Glutamatergic neuron (in vitro differentiated cells): ENCODE measurements at regions not wholly inside any gene's neighbourhood (a gene's known extent, or its start where the extent isn't known, plus 50 kb on each side); places are given as distances from the start of the nearest gene placed in this dataset.

Experiments used
- DNase-seq: peaks from one replicate; pipeline ENCODE4 v3.0.0; 2022
- H3K27ac Mint-ChIP-seq: one replicate; pipeline ENCODE4 v1.8.0; 2020; ENCODE audit warnings: mild to moderate bottlenecking, mixed read lengths, inconsistent platforms; ENCODE audit not compliant: unreplicated experiment
- H3K27me3 Mint-ChIP-seq: one replicate; pipeline ENCODE4 v1.8.0; 2020; ENCODE audit warnings: mild to moderate bottlenecking, moderate library complexity, mixed read lengths, inconsistent platforms; ENCODE audit not compliant: unreplicated experiment
- H3K36me3 Mint-ChIP-seq: one replicate; pipeline ENCODE4 v1.8.0; 2020; ENCODE audit warnings: mild to moderate bottlenecking, mixed read lengths, inconsistent platforms; ENCODE audit not compliant: unreplicated experiment
- H3K4me1 Mint-ChIP-seq: one replicate; pipeline ENCODE4 v1.8.0; 2020; ENCODE audit warnings: mild to moderate bottlenecking, low read depth, mixed read lengths, inconsistent platforms; ENCODE audit not compliant: unreplicated experiment
- H3K4me3 Mint-ChIP-seq: one replicate; pipeline ENCODE4 v1.8.0; 2020; ENCODE audit warnings: mild to moderate bottlenecking, mixed read lengths, inconsistent platforms; ENCODE audit not compliant: unreplicated experiment
- H3K9me3 Mint-ChIP-seq: one replicate; pipeline ENCODE4 v1.8.0; 2020; ENCODE audit warnings: mild to moderate bottlenecking, moderate library complexity, mixed read lengths, inconsistent platforms; ENCODE audit not compliant: unreplicated experiment
- TF ChIP-seq, protein P1 (sequence below): fragments of 200-600 bp; sonication (generic); IDR thresholded peaks from one replicate; pipeline ENCODE4 v1.5.0; 2021; ENCODE audit not compliant: partially characterized antibody, unreplicated experiment

DNA sequence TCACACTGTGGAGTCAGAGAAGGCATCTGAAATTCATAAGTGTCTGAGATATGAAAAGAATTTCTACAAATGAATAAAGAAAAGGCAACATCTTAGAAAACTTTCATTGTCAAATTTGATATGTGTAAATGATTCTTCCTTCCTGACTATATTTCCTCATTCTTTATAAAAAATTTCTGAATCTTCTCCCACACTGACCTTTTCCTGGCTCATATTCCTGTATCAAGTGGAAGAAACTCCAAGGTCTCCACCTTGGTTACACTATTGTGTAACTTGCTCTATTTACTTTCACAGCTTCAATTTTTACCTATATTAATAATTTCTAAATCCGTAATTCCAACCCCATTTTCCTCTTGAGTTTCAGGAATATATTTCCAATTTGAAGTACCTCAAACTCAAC lies 93.5 kb upstream of the FBXL7 start:
- H3K4me1 Mint-ChIP-seq, result no peaks in the 10 kb centered on the region
- no peak overlapping the region for H3K27ac Mint-ChIP-seq
- H3K9me3 Mint-ChIP-seq, result no peaks in the 10 kb centered on the region
- no peaks in the 10 kb centered on the region for H3K27me3 Mint-ChIP-seq
- H3K36me3 Mint-ChIP-seq, result peaks cover 4% of the 10 kb centered on the region
- TF ChIP-seq, protein P1, sequence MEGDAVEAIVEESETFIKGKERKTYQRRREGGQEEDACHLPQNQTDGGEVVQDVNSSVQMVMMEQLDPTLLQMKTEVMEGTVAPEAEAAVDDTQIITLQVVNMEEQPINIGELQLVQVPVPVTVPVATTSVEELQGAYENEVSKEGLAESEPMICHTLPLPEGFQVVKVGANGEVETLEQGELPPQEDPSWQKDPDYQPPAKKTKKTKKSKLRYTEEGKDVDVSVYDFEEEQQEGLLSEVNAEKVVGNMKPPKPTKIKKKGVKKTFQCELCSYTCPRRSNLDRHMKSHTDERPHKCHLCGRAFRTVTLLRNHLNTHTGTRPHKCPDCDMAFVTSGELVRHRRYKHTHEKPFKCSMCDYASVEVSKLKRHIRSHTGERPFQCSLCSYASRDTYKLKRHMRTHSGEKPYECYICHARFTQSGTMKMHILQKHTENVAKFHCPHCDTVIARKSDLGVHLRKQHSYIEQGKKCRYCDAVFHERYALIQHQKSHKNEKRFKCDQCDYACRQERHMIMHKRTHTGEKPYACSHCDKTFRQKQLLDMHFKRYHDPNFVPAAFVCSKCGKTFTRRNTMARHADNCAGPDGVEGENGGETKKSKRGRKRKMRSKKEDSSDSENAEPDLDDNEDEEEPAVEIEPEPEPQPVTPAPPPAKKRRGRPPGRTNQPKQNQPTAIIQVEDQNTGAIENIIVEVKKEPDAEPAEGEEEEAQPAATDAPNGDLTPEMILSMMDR, result no peak
- H3K4me3 Mint-ChIP-seq, result no peak overlapping the region
- DNase-seq, result no peak

DNA sequence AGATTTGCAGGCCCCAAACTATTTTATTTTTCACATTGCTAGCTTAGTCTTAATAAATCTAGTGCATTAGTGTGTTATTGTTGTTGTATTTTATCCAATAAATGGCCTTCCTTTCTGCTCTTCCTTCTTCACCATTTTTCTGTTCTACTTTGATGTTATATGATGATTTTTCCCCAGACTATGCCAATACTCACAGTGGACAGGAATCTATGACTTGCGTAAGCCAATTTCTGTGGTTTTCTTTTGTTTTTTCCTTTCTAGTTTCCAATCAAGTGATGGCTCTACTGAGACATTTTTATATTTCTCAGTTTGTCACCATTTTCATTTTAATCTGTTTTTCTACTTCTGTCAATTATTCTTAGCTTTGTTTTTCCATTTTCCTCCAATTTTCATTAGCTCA lies 106.8 kb upstream of the FBXL7 start:
- TF ChIP-seq, protein P1, result no peak
- H3K36me3 Mint-ChIP-seq, result no peaks in the 10 kb centered on the region
- no peak for DNase-seq
- H3K9me3 Mint-ChIP-seq, result peaks cover 5% of the 10 kb centered on the region
- no peak overlapping the region for H3K27ac Mint-ChIP-seq
- H3K27me3 Mint-ChIP-seq, result peaks cover 2% of the 10 kb centered on the region
- H3K4me1 Mint-ChIP-seq, result no peaks in the 10 kb centered on the region
- H3K4me3 Mint-ChIP-seq, result no peak overlapping the region

DNA sequence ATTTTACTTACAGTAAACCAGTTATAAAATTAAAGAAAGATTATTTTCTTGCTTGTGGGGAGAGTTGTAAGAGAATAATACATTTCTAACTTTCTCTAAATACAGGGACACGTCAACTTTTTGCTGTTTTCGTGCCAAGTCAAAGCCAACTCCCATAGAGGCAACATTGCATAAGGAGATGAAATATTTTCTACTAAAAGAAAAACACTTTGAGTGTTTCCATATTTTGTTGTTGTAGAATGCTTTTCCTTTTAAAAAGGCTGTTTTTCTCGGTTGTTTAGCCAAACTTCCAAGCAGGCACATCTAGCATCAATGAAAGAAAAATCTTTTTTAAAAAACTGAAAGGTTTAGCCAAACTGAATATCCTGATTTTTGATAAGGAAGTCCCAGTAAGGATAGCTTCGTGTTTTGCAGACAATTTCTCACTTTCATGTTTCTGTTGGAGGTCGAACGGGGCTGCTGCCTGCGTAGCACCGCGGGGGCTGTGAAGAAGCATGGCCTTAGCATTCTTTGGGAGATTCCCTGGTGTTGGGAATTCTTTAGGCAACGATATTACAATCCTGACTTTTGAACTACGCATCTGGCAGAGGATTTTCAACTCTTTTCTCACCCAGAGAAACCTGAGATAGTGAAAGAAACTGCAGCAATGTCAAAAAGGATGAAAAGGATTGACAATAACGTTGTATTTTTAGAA lies 108.1 kb upstream of the FBXL7 start:
- Mint-ChIP-seq H3K9me3 (peaks cover 3% of the 10 kb centered on the region), H3K27me3 (peaks cover 2% of the 10 kb centered on the region), H3K36me3 (no peaks in the 10 kb centered on the region), H3K4me3 (no peak overlapping the region), H3K27ac (no peak overlapping the region), H3K4me1 (no peaks in the 10 kb centered on the region)
- TF ChIP-seq, protein P1, result no peak
- DNase-seq, result no peak

DNA sequence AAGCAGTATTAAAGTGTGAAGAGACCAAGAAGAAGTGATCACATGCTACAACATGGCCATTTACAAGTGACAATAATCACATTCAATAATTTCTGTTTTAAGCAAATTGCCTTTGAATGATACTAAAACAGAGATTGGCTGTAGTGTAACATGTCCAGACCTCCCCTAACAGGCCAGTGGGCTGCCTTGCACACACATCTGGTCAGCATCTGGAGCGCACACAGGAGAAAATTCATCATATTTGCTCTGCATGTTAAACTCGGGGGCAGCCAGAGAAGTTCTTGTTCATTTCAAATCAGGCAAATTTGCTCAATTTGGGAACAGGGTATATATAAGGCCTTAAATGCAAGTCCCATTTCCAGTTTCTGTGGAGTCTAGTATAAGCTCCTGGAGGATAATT lies 111.1 kb upstream of the FBXL7 start:
- no peaks in the 10 kb centered on the region for H3K9me3 Mint-ChIP-seq
- TF ChIP-seq, protein P1, result no peak
- H3K36me3 Mint-ChIP-seq, result no peaks in the 10 kb centered on the region
- H3K4me1 Mint-ChIP-seq, result peaks cover 6% of the 10 kb centered on the region
- no peak overlapping the region for H3K4me3 Mint-ChIP-seq
- DNase-seq, result no peak
- H3K27me3 Mint-ChIP-seq, result peaks cover 2% of the 10 kb centered on the region
- H3K27ac Mint-ChIP-seq, result no peak overlapping the region

DNA sequence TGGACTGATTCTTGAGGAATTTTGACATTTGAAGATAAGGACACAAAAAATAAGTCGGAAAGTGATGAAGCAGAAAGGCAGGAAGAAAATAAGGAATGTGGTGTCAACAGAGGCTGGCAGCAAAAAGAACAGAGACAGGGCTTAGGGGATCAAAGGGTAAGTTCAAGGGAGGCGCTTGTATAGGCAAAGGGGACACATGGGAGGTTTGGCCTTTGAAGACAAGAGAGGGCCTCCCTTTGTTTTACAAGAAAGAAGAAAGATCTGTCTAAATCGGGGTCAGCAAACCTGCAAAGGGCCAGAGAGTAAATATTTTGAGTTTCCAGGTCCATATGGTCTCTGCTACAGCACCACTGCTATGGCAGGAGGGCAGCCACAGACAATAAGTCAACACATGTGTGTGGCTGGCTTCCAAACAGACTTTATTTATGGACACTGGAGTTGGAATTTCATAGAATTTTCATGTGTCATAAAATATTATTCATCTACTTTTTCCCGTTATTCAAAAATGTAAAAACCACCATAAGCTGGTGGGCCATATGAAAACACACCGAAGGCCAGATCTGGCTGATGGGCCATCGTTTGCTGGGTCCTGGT lies 112.0 kb upstream of the FBXL7 start:
- H3K4me3 Mint-ChIP-seq, result no peak overlapping the region
- TF ChIP-seq, protein P1, result no peak
- H3K9me3 Mint-ChIP-seq, result no peaks in the 10 kb centered on the region
- peaks cover 6% of the 10 kb centered on the region for H3K4me1 Mint-ChIP-seq
- peaks cover 2% of the 10 kb centered on the region for H3K27me3 Mint-ChIP-seq
- no peak overlapping the region for H3K27ac Mint-ChIP-seq
- no peaks in the 10 kb centered on the region for H3K36me3 Mint-ChIP-seq
- DNase-seq, result no peak
